Limb (tissue), 2 donors: ENCODE measurements at regions not wholly inside any gene's neighbourhood (a gene's known extent, or its start where the extent isn't known, plus 50 kb on each side); places are given as distances from the start of the nearest gene placed in this dataset.

Experiments used
- DNase-seq, 2 donors: peaks; one replicate each; pipeline ENCODE4 v3.0.0-alpha.2; 2016; ENCODE audit errors: extremely low spot score in 2 of 2

DNA sequence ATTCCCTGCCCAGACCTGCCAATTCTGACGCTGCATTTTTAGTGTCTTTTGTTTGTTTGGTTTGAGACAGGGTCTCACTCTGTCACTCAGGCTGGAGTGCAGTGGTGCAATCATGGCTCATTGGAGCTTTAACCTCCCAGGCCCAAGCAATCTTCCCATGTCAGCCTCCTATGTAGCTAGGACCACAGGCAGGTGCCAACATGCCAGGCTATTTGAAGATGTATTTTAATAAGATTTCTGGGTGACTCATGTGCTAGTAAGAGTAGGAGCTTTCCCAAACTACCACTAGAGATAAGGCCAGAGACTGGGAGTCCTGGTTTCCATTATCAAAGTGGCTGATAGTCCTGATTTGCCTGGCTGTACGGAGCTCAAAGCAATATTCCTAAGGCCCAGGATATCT is 693.3 kb downstream of the MED13L start:
- no peak for DNase-seq

GRCh38 chr12:115583591-115583990 is 693.9 kb downstream of the MED13L start:
- no peak for DNase-seq

DNA sequence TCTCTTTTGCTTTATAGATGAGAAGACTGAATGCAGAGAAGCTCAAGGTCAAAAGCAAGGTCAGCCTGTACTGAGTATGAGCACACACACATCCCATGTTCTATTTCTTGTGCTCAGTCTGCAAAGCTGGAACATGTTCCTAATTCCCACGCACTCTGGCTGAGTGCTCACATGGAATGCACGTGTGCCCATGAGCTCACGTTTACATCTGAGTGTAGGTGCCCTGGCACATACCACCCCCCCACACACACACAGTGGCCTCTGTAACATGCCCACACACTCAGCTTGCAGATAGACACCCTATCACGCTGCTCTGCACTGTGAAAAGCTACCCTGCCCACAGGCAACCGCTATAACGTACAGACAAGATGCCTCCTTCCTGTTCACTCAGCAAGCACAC is 700.1 kb downstream of the MED13L start:
- no peak for DNase-seq

- DNase-seq = peak in 1 of 2 donors; percentile 25
Observed at GRCh38 chr12:115574826-115575225, 702.7 kb downstream of the MED13L start.

DNA sequence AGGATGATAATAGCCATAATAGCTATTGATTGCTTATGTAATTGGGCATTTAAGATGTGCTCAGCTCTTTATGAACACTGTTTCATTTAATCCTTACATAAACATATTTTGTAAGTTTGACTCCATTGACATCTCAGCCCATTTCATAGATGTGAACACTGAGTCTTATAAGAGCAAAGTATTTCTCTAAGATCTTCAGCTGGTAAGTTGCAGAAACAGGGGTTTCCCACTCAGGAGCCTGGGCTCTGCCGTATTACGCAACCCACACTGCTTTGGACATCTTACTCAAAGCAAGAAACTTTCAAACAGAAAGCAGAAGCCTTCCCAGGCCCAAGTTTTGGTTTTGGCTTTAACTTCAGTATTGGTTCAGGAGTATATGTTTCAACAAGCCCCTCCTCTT is 705.1 kb downstream of the MED13L start:
- no peak for DNase-seq

DNA sequence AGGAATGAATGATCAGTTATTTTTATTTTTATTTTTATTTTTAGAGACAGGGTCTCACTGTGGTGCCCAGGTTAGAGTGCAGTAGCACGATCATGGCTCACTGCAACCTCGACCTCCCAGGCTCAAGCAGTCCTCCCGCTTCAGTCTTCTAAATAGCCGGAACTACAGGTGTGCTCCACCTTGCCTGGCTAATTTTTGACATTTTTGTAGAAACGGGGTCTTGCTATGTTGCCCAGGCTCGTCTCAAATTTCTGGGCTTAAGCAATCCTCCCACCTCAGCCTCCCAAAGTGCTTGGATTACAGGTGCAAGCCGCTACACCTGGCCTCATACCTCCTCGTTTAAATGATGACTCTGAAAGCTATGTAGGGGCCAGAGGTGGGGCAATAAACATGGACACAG is 706.0 kb downstream of the MED13L start:
- no peak for DNase-seq

DNA sequence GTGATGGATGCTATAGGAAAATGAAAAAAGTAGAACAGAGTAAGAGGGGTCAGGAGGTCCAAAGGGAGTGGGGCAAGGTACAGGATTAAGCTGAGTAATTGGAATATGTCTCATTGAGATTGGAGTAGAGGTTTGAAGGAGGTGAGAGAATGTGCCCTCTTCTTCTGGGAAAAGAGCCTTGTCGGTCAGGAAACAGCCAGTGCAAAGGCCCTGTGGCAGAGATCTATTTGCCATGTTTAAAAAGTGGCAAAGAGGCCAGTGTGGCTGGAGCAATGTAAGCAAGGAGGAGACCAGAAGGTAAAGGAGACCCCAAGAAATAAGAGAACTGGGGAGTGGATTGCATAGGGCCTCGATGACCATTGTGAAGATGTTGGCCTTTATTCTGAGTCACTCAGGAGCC is 706.5 kb downstream of the MED13L start:
- DNase-seq = no peak

DNA sequence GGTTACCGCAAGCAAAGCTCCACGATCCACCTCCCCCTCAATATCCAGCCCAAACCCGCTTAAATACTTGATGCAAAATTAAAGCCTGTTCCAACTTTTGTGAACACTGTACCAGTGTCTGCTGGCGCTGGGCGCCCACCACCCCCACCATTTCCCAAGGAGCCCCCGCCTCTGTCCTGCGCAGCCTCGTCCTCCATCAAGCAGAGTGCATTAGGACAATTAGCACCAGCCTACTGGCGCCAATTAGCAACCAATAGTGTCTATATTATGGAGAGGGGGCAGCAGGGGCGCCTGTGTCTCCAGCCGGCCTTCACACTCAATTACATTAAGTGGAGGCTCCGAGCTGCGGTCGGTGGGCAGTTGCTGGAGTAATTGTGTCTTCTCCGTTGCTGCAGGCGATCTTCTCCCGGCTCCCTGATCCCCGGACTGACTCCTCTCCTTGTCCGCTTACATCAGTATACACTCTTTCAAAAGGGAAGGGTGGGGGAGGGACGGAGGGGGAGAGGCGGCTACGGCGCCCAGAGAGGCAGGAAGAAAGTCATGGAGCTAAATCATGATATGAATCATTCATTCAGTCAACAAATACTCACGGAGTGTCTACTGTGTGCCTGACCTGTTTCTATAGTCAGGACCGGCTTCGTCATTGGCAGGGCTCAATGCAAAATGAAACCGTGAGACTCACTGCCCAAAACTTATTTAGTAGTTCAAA is 707.3 kb downstream of the MED13L start:
- DNase-seq = peak in 1 of 2 donors; percentile 38

GRCh38 chr12:115569345-115570068 is 708.0 kb downstream of the MED13L start:
- peak in 1 of 2 donors; percentile 34 for DNase-seq

DNA sequence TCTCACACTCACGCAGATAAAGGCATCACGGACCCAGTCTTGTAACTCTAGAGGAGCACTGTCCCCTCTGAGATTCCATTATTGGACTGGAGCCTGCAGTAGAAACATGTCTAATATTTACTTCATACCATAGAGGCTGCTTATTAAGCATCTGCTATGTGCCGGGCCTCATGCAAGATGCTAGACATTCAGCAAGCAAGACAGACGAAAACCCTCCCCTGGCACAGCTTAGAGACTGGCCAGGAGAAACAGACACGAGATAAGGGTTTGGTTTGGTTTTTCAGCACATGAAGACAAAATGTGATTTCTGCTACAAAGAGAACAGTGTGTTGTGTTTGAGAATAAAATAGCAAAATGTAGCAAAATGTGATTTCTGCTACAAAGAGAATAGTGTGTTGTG is 719.2 kb downstream of the MED13L start:
- no peak for DNase-seq

GRCh38 chr12:115553622-115554021 is 723.9 kb downstream of the MED13L start:
- no peak for DNase-seq

- no peak for DNase-seq
Observed at GRCh38 chr12:115543269-115543668, 734.2 kb downstream of the MED13L start.

- no peak for DNase-seq
Observed at GRCh38 chr12:115542656-115543055, 734.8 kb downstream of the MED13L start.

DNA sequence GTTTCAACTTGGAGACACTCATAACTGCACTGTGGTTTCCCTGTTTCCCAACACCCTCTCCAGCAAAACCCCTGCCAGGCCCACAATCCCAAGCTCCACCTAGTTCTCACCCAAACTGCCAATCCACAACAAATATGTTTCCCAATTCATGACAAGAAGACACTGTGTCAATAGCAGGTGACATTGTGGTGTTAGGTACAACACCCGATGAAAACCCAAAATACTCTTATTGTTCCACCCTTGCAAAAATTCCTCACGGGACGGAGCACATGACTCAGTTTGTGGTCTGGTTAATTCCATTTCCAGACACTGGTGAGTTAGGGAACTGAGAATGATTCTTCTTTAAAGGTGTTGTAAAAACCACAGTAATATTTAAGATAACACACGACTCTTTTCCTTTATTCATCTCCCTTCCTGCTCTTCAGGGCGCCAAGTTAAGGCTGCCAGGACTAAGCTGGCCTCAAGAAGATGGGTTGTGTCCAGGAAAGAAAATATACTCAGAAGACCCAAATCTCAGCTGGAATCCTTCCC is 735.5 kb downstream of the MED13L start:
- DNase-seq = no peak

- DNase-seq = no peak
Observed at GRCh38 chr12:115528466-115528865, 749.0 kb downstream of the MED13L start.

DNA sequence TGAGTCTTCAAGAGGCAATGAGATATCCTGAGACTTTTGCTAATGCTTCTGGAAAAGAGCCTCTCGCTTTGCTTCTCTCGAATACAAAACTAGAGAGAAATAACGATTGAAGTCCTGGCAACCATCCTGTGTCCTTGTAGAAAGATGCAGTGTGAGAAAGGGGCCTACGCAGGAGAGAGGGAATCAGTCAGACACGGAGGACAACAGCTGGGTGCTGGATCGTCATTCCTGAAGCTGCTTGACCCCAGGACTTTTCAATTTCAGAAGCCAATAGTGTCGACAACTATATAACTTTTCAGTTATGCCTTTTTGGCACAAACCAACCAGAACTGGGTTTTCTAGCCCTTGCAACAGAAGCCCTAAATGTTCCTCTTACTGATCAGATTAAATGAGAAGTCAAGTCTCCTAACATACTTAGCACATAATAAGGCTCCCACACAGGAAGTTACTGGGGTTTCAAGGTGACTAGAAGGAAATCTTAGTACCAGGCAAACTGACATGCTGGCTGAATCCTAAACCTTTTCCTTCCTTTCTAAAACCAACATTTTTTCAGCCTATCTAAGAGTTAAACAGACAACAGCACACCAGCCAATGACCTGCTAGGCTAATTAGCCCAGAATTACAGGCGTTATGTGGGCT is 755.6 kb downstream of the MED13L start:
- DNase-seq = no peak

DNA sequence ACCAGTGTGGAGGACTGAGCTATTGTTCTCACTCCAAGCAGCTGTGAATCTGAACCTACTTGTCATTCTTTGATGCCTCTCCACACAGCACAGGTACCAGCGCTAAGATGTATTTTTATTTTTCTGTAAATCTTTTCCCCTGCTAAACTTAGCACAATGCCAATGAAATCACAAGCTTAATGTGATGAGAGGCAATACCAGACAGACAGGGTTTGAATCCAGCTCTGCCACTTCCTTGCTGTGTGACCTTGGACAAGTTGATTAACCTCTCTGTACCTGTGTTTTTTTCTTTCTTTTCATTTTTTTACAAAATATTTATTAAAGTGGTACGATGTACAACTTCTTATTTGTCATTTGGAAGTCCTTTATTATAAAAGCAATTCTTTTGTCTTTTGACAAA is 757.6 kb downstream of the MED13L start:
- DNase-seq = no peak

GRCh38 chr12:115519359-115519758 is 758.1 kb downstream of the MED13L start:
- no peak for DNase-seq

DNA sequence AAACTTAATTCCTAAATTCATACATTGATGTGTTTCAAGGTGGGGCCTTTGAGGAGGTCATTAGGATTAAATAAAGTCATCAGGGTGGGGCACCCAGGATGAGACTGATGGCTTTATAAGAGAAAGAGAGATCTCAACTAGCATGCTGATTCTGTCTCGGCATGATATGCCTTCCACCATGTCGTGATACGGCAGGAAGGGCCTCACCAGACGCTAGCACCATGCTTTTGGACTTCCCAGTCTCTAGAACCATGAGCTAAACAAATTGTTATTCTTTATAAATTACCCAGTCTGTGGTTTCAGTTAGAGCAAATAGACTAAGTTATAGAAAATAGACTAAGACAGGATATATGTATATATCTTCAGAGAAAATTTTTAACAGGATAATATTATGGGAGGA is 759.6 kb downstream of the MED13L start:
- no peak for DNase-seq

GRCh38 chr12:115511986-115512711 is 765.3 kb downstream of the MED13L start:
- DNase-seq = no peak

DNA sequence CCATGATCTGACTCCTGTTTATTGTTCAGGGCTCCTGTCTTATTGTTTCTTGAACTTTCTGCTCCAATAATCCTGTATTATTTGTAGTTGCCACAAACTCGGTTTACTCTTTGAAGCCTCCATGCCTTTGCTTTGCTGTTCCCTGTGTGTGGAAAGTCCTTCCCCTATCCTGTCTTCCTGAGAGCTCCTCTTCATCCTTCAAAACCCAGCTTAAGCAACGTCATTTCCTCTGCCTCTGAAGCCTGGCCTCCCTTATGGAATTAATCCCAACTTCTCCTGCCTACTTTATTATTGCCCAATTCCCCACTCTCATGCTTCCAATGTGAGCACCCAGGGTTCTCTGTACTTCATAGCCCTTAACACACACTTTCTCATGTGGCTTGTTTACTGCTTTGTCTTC is 766.2 kb downstream of the MED13L start:
- no peak for DNase-seq

DNA sequence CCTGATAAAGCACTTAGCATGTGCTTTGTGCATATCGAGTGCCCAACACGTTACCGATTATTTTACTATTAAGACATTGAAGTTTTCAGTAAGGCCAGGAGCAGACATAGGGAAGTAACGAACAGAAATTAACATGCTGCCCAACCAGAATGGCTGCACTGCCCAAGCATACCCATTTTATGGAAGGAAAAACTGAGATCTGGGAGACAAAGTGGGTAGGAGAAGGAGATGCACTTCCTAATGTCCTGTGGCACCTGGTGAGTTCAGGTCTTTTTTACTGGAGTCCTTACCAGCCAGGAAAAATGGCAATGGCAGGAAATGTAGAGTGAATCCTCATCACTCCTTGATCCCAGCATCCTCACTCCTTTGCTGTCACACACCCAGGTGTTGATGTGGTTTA is 768.5 kb downstream of the MED13L start:
- DNase-seq = no peak
